Trophoblast cell (in vitro differentiated cells and primary cell): ENCODE measurements at regions not wholly inside any gene's neighbourhood (a gene's known extent, or its start where the extent isn't known, plus 50 kb on each side); places are given as distances from the start of the nearest gene placed in this dataset.

ENCODE experiments used
- DNase-seq, 2 donors: peaks; one replicate each; pipeline ENCODE4 v3.0.0-alpha.2; 2016
- H2AFZ ChIP-seq: 2 replicates; pipeline ENCODE4 v1.6.1; 2013; ENCODE audit warnings: low read length, moderate library complexity, mild to moderate bottlenecking; ENCODE audit not compliant: insufficient read depth, poor library complexity
- H2AK5ac ChIP-seq: 2 replicates; pipeline ENCODE4 v1.6.1; 2013; ENCODE audit warnings: mild to moderate bottlenecking, low read length
- H2BK120ac ChIP-seq: 2 replicates; pipeline ENCODE4 v1.6.1; 2013; ENCODE audit warnings: low read length, mild to moderate bottlenecking, moderate library complexity; ENCODE audit not compliant: insufficient read depth, poor library complexity
- H2BK12ac ChIP-seq: 2 replicates; pipeline ENCODE4 v1.6.1; 2013; ENCODE audit warnings: mild to moderate bottlenecking, low read length, moderate library complexity
- H2BK5ac ChIP-seq: 2 replicates; pipeline ENCODE4 v1.6.1; 2013; ENCODE audit warnings: low read length, low read depth, moderate library complexity, mild to moderate bottlenecking; ENCODE audit not compliant: poor library complexity
- H3K14ac ChIP-seq: 2 replicates; pipeline ENCODE4 v1.6.1; 2013; ENCODE audit warnings: mild to moderate bottlenecking, low read length
- H3K18ac ChIP-seq: 2 replicates; pipeline ENCODE4 v1.6.1; 2013; ENCODE audit warnings: mild to moderate bottlenecking, low read length
- H3K23ac ChIP-seq: 2 replicates; pipeline ENCODE4 v1.6.1; 2013; ENCODE audit warnings: low read length
- H3K27ac ChIP-seq: 2 replicates; pipeline ENCODE4 v1.5.1; 2013; ENCODE audit warnings: low read depth, mild to moderate bottlenecking, inconsistent platforms, low read length, moderate library complexity
- H3K27me3 ChIP-seq: 2 replicates; pipeline ENCODE4 v1.6.1; 2013; ENCODE audit warnings: inconsistent platforms, mild to moderate bottlenecking, low read length, moderate library complexity; ENCODE audit not compliant: insufficient read depth
- H3K36me3 ChIP-seq, 2 experiments: 1 replicate in 1 of 2; 2 replicates in 1 of 2; pipeline ENCODE4 v1.6.1; 2013; ENCODE audit warnings: low read length in 2 of 2, mild to moderate bottlenecking in 2 of 2, moderate library complexity in 1 of 2; ENCODE audit not compliant: insufficient read depth in 2 of 2, control insufficient read depth in 1 of 2
- H3K4ac ChIP-seq: 2 replicates; pipeline ENCODE4 v1.6.1; 2013; ENCODE audit warnings: low read depth, mild to moderate bottlenecking, low read length, moderate library complexity
- H3K4me1 ChIP-seq, 2 experiments: 1 replicate in 1 of 2; 2 replicates in 1 of 2; pipeline ENCODE4 v1.6.1; 2013; ENCODE audit warnings: low read length in 2 of 2, mild to moderate bottlenecking in 2 of 2, moderate library complexity in 1 of 2; ENCODE audit not compliant: insufficient read depth in 2 of 2, control insufficient read depth in 1 of 2
- H3K4me2 ChIP-seq: 2 replicates; pipeline ENCODE4 v1.6.1; 2013; ENCODE audit warnings: inconsistent platforms, mild to moderate bottlenecking, low read length, moderate library complexity
- H3K4me3 ChIP-seq: 2 replicates; pipeline ENCODE4 v1.5.1; 2013; ENCODE audit warnings: mild to moderate bottlenecking, low read depth, low read length, inconsistent platforms
- H3K79me1 ChIP-seq: one replicate; pipeline ENCODE4 v1.6.1; 2013; ENCODE audit warnings: low read length
- H3K79me2 ChIP-seq: 2 replicates; pipeline ENCODE4 v1.6.1; 2013; ENCODE audit warnings: low read length, mild to moderate bottlenecking; ENCODE audit not compliant: control insufficient read depth, insufficient read depth, poor library complexity
- H3K9ac ChIP-seq: 2 replicates; pipeline ENCODE4 v1.6.1; 2013; ENCODE audit warnings: mild to moderate bottlenecking, low read length
- H3K9me3 ChIP-seq: 2 replicates; pipeline ENCODE4 v1.6.1; 2013; ENCODE audit warnings: low read depth, mild to moderate bottlenecking, control low read depth, inconsistent platforms, low read length; ENCODE audit not compliant: insufficient read depth
- H4K12ac ChIP-seq: 2 replicates; pipeline ENCODE4 v1.6.1; 2013; ENCODE audit warnings: low read depth, mild to moderate bottlenecking, low read length, moderate library complexity
- H4K8ac ChIP-seq: 2 replicates; pipeline ENCODE4 v1.6.1; 2013; ENCODE audit warnings: low read depth, mild to moderate bottlenecking, low read length, moderate library complexity
- H4K91ac ChIP-seq: one replicate; pipeline ENCODE4 v1.6.1; 2013; ENCODE audit warnings: low read depth, mild to moderate bottlenecking, low read length, moderate library complexity
- WGBS: extraction: QIAGEN DNeasy Blood & Tissue Kit; methylation state at CpG from one replicate; pipeline ENCODE4 v1.1.7; 2013; ENCODE audit warnings: missing lambda C conversion rate; ENCODE audit not compliant: insufficient read length, insufficient coverage; ENCODE audit errors: extremely low coverage; 5-methylcytosine and 5-hydroxymethylcytosine counted together

GRCh38 chr6:14706378-14706929 lies 539.4 kb upstream of the JARID2 start:
- no peak overlapping the region for H3K23ac ChIP-seq
- no peaks in the 10 kb centered on the region for H3K79me1 ChIP-seq
- no peak overlapping the region for H3K4ac ChIP-seq
- H2AK5ac ChIP-seq = no peak overlapping the region
- no peak overlapping the region for H3K18ac ChIP-seq
- no peak overlapping the region for H2BK12ac ChIP-seq
- no CpG with 5 or more reads among the region's 12 CpGs for WGBS
- H3K27ac ChIP-seq = no peak overlapping the region
- no peak overlapping the region for H2BK5ac ChIP-seq
- no peak overlapping the region for H4K91ac ChIP-seq
- DNase-seq = peak; percentile 69 to 75
- H3K27me3 ChIP-seq = no peaks in the 10 kb centered on the region
- no peak overlapping the region for H3K14ac ChIP-seq
- H2AFZ ChIP-seq = peak overlapping the region; percentile 50
- H4K8ac ChIP-seq = no peak overlapping the region
- no peaks in the 10 kb centered on the region for H3K36me3 ChIP-seq
- H3K9ac ChIP-seq = no peak overlapping the region
- no peaks in the 10 kb centered on the region for H3K79me2 ChIP-seq
- no peak overlapping the region for H2BK120ac ChIP-seq
- H3K9me3 ChIP-seq = peaks cover 2% of the 10 kb centered on the region
- H3K4me3 ChIP-seq = no peak overlapping the region
- H3K4me1 ChIP-seq = peaks cover 6 to 8% of the 10 kb centered on the region in 2 experiments
- no peak overlapping the region for H3K4me2 ChIP-seq
- no peak overlapping the region for H4K12ac ChIP-seq

- Histone ChIP-seq H4K8ac (no peak overlapping the region), H3K27me3 (no peaks in the 10 kb centered on the region), H2AFZ (no peak overlapping the region), H2BK5ac (no peak overlapping the region), H3K27ac (no peak overlapping the region), H3K14ac (no peak overlapping the region), H2BK120ac (no peak overlapping the region), H3K23ac (no peak overlapping the region), H3K4me2 (no peak overlapping the region), H3K36me3 (no peaks in the 10 kb centered on the region), H2BK12ac (no peak overlapping the region), H3K18ac (no peak overlapping the region), H3K9ac (no peak overlapping the region), H3K79me2 (no peaks in the 10 kb centered on the region), H3K9me3 (peaks cover 2% of the 10 kb centered on the region), H3K4me3 (no peak overlapping the region), H4K91ac (no peak overlapping the region), H4K12ac (no peak overlapping the region), H3K4ac (no peak overlapping the region), H3K4me1 (peaks cover 6 to 8% of the 10 kb centered on the region in 2 experiments), H2AK5ac (no peak overlapping the region), H3K79me1 (no peaks in the 10 kb centered on the region)
- no peak for DNase-seq
Measured at GRCh38 chr6:14707276-14707675, 538.6 kb upstream of the JARID2 start.

GRCh38 chr6:14707971-14708465 lies 537.9 kb upstream of the JARID2 start:
- Histone ChIP-seq H3K36me3 (no peaks in the 10 kb centered on the region), H2AK5ac (no peak overlapping the region), H4K91ac (no peak overlapping the region), H3K27me3 (no peaks in the 10 kb centered on the region), H3K4ac (no peak overlapping the region), H4K8ac (no peak overlapping the region), H3K23ac (no peak overlapping the region), H2AFZ (no peak overlapping the region), H3K9me3 (peaks cover 2% of the 10 kb centered on the region), H2BK120ac (no peak overlapping the region), H3K4me3 (no peak overlapping the region), H2BK5ac (no peak overlapping the region), H3K14ac (no peak overlapping the region), H3K79me1 (peaks cover 2% of the 10 kb centered on the region), H3K4me2 (no peak overlapping the region), H3K4me1 (peaks cover 9 to 11% of the 10 kb centered on the region in 2 experiments), H3K27ac (no peak overlapping the region), H4K12ac (no peak overlapping the region), H2BK12ac (no peak overlapping the region), H3K18ac (no peak overlapping the region), H3K79me2 (no peaks in the 10 kb centered on the region), H3K9ac (no peak overlapping the region)
- no CpG with 5 or more reads among the region's 2 CpGs for WGBS
- DNase-seq = no peak

GRCh38 chr6:14709066-14709670 lies 536.7 kb upstream of the JARID2 start:
- H2BK120ac ChIP-seq = no peak overlapping the region
- no peak overlapping the region for H2BK12ac ChIP-seq
- no peak overlapping the region for H3K23ac ChIP-seq
- H2AFZ ChIP-seq = no peak overlapping the region
- H3K9ac ChIP-seq = no peak overlapping the region
- no peaks in the 10 kb centered on the region for H3K36me3 ChIP-seq
- peaks cover 6% of the 10 kb centered on the region for H3K79me1 ChIP-seq
- H2AK5ac ChIP-seq = no peak overlapping the region
- no peaks in the 10 kb centered on the region for H3K27me3 ChIP-seq
- H2BK5ac ChIP-seq = no peak overlapping the region
- no peaks in the 10 kb centered on the region for H3K79me2 ChIP-seq
- H4K8ac ChIP-seq = no peak overlapping the region
- no peak for DNase-seq
- peaks cover 14 to 18% of the 10 kb centered on the region in 2 experiments for H3K4me1 ChIP-seq
- H3K4me2 ChIP-seq = no peak overlapping the region
- no peak overlapping the region for H4K91ac ChIP-seq
- H3K14ac ChIP-seq = no peak overlapping the region
- H3K27ac ChIP-seq = no peak overlapping the region
- WGBS = no CpG with 5 or more reads among the region's 12 CpGs
- no peak overlapping the region for H3K4ac ChIP-seq
- no peak overlapping the region for H4K12ac ChIP-seq
- H3K4me3 ChIP-seq = no peak overlapping the region
- peaks cover 2% of the 10 kb centered on the region for H3K9me3 ChIP-seq
- no peak overlapping the region for H3K18ac ChIP-seq
